ENCODE measurements at regions not wholly inside any gene's neighbourhood (a gene's known extent, or its start where the extent isn't known, plus 50 kb on each side); places are given as distances from the start of the nearest gene placed in this dataset.
"Not testable (repeated sequence)": the region's sequence is repeated elsewhere in the genome, so short reads cannot be mapped to it uniquely, and the experiment has no call there.

DNA sequence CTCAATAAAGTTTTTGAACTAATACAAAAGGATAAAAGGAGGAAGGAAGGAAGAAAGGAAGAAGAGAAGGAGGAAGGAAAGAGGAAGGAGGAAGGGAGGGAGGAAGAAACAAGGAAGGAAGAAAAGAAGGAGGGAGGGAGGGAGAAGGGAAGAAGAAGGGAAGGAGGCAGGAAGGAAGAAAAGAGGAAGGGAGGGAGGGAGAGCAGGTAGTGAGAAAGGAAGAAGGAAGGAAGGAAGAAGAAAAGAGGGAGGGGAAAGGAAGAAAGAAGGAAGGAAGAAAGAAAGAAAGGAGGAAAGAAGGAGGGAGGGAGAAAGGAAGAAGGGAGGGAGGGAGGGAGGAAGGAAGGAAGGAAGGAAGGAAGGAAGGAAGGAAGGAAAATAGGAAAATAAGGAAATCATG, 263.8 kb upstream of the C16orf82 start:
- DNase-seq (no peak), ATAC-seq (ENCODE audit: low read depth in 2 of 2) (no peak)
- H3K36me3 Mint-ChIP-seq = no peaks in the 10 kb centered on the region
- H3K27ac Mint-ChIP-seq = peak overlapping the region in 1 of 6 donors; percentile 27
- H3K4me3 Mint-ChIP-seq = peak overlapping the region in 1 of 8 donors; percentile 9
- no peaks in the 10 kb centered on the region for H3K4me1 Mint-ChIP-seq
- H3K27me3 Mint-ChIP-seq = peaks cover 37 to 57% (median 38%) of the 10 kb centered on the region in 3 donors
- H3K9me3 Mint-ChIP-seq = peaks cover 0 to 7% (median 4%) of the 10 kb centered on the region in 7 donors

DNA sequence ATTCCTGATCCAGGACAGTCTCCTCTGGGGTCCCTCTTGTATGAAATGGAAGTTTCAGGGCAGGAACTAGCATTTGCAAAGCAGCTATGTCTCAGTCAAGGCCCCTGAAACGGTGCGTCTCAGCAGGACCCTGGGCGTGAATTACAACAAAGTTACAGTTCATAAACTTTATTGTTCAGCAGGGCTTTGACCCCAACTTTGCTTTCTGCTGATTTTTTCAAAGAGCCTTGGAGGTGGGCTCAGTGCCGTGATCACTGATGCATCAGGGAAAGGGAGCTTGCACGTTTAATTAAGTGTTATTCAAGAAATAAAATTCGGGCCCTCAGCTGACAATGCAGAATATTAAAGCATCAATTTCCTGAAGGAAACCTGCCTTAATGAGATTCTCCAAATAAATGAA, 260.1 kb upstream of the C16orf82 start:
- no peaks in the 10 kb centered on the region for H3K36me3 Mint-ChIP-seq
- DNase-seq = no peak
- no peaks in the 10 kb centered on the region for H3K4me1 Mint-ChIP-seq
- peaks cover 12 to 25% (median 24%) of the 10 kb centered on the region in 3 donors for H3K27me3 Mint-ChIP-seq
- peaks cover 0 to 9% (median 5%) of the 10 kb centered on the region in 7 donors for H3K9me3 Mint-ChIP-seq
- H3K27ac Mint-ChIP-seq = no peak overlapping the region
- H3K4me3 Mint-ChIP-seq = no peak overlapping the region
- ATAC-seq (ENCODE audit: low read depth in 2 of 2) = no peak

DNA sequence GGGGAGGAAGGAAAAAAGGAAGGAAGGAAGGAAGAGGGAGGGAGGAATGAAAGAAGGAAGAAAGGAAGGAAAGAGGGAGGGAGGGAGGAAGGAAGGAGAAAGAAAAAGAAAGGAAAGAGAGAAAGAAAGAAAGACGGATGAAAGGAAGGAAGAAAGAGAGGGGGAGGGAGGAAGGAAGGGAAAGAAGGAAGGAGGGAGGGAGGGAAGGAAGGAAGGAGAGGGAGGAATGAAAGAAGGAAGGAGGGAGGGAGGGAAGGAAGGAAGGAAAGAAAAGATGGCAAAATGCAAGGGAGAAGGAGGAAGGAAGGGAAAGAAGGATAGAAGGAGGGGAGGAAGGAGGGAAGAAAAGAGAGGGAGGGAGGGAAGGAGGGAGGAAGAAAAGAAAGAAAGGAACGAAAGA, 257.3 kb upstream of the C16orf82 start:
- Mint-ChIP-seq H3K27ac (no peak overlapping the region), H3K36me3 (no peaks in the 10 kb centered on the region), H3K4me1 (no peaks in the 10 kb centered on the region), H3K27me3 (peaks cover 9 to 17% (median 10%) of the 10 kb centered on the region in 3 donors), H3K4me3 (no peak overlapping the region), H3K9me3 (peaks cover 0 to 7% (median 4%) of the 10 kb centered on the region in 7 donors)
- no peak for DNase-seq
- ATAC-seq (ENCODE audit: low read depth in 2 of 2) = no peak

DNA sequence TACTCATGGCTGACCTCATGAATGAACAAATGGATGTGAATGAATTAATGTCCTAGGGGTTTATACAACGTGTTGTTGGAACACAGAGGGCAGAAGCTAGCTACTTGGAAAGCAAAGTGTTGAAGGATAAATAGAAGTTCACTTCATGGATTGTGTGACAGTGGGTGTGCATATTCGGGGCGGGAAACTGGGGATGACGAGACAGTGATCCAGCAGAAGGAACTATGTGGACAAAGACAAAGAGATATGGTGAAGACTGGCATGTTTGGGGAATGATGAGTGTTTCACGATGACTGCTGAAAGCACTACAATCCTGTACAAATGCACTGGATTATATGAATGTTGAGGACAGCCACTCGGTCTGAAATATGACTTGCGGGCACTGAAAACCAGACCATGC, 250.5 kb upstream of the C16orf82 start:
- Mint-ChIP-seq H3K27ac (peak overlapping the region in 1 of 6 donors; percentile 3), H3K4me1 (no peaks in the 10 kb centered on the region), H3K36me3 (no peaks in the 10 kb centered on the region), H3K27me3 (peaks cover 12 to 13% (median 13%) of the 10 kb centered on the region in 3 donors), H3K4me3 (no peak overlapping the region), H3K9me3 (no peaks in the 10 kb centered on the region)
- DNase-seq (no peak), ATAC-seq (ENCODE audit: low read depth in 2 of 2) (no peak)

DNA sequence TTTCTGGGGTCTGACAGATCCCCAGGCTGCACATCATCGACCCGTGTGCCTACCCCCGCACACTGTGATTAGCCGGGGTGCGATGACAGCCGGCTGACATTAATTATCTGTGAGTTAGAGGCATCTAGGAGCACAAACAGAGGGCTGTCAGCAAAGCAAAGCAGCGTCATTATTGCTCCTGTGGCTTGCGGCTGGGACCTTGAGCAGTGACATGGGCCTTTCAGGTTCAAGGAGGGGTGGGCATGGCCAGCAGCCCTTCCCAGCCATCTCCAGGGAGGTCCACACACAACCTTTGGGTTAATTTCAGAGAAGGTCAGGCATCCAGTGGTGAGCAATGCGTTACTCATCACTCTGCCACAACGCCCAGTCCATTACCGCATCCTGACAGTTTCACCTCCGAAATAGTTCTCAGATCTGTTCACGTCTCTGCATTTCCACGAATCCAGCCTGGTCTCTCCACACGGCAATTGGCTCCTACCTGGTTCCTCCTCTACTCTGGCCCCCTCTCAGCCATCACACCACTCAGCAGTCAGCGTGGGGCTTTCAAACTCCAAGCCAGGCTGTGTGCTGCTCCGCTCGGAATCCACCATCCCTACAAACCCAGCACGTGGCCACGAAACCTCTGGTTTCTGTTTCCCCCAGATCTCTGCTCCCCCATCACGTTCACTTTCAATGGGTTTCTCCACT, 249.7 kb upstream of the C16orf82 start:
- Mint-ChIP-seq H3K36me3 (no peaks in the 10 kb centered on the region), H3K27me3 (peaks cover 13% of the 10 kb centered on the region in 3 donors), H3K9me3 (no peaks in the 10 kb centered on the region), H3K4me3 (no peak overlapping the region), H3K4me1 (no peaks in the 10 kb centered on the region), H3K27ac (peak overlapping the region in 1 of 6 donors; percentile 53)
- ATAC-seq (ENCODE audit: low read depth in 2 of 2) (no peak), DNase-seq (no peak)

DNA sequence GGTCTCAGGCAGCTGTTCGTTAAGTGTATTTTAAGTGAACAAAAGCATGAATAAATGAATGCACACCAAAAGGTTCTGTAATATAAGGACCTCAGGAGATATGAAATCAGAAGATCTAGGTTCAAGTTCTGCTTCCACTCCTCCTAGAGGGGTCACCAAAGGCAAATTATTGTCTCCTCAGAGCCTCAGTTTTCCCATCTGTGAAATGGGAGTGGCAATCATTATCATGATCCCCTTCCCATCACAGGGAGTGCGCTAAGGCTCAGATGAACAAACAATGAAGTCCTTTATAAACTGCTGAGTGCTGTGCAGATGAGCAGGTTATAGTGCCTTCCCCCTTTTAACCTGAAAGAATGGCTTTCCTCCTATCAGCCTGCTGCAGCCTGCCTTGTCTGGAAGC, 248.3 kb upstream of the C16orf82 start:
- H3K27ac Mint-ChIP-seq = no peak overlapping the region
- H3K27me3 Mint-ChIP-seq = peaks cover 13% of the 10 kb centered on the region in 3 donors
- no peaks in the 10 kb centered on the region for H3K4me1 Mint-ChIP-seq
- no peak overlapping the region for H3K4me3 Mint-ChIP-seq
- ATAC-seq (ENCODE audit: low read depth in 2 of 2) = no peak
- no peaks in the 10 kb centered on the region for H3K36me3 Mint-ChIP-seq
- no peaks in the 10 kb centered on the region for H3K9me3 Mint-ChIP-seq
- DNase-seq = no peak

DNA sequence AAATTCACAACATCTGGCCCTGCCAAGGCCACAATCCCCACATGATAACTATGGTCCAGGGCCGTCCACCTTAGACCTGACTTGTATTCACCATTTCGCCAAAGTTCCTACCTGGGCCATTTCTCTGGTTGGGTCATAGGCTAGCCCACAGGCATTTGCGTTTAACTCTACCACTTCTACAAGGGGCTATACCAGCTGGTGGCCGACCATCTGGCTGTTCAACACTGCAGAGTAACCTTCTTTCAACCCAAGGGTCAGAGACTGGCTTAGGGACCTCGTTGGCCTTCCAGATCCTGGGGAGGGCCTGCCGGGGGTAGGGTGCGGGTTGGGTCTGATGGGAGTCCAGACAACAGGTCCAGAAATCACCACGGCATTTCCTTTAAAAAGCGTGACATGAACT, 242.3 kb upstream of the C16orf82 start:
- Mint-ChIP-seq H3K36me3 (no peaks in the 10 kb centered on the region), H3K9me3 (no peaks in the 10 kb centered on the region), H3K4me1 (no peaks in the 10 kb centered on the region), H3K27me3 (peaks cover 25 to 30% (median 28%) of the 10 kb centered on the region in 3 donors), H3K27ac (no peak overlapping the region), H3K4me3 (no peak overlapping the region)
- DNase-seq (no peak), ATAC-seq (ENCODE audit: low read depth in 2 of 2) (no peak)

DNA sequence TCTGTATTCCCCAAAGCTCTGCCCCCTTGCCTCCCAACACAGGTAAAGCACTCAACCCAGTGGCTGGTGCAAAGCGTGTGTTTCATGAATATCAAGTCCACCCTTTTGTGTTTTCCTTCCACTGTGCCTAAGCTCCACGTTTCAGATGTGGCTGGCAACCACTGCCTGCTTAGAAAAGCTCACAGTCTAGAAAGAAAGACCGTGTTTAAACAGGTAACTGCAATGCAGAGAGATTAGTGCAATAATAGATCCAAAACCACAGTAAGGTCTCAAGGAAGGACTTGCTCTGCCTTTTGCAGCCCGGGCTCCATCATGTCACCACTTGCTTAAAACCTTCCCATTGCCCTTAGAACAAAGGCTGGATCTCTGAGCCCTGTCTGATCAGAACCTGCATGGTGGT, 240.2 kb upstream of the C16orf82 start:
- H3K4me1 Mint-ChIP-seq = no peaks in the 10 kb centered on the region
- no peak for DNase-seq
- no peak for ATAC-seq (ENCODE audit: low read depth in 2 of 2)
- peaks cover 33 to 39% (median 33%) of the 10 kb centered on the region in 3 donors for H3K27me3 Mint-ChIP-seq
- no peaks in the 10 kb centered on the region for H3K36me3 Mint-ChIP-seq
- peaks cover 0 to 5% (median 0%) of the 10 kb centered on the region in 7 donors for H3K9me3 Mint-ChIP-seq
- H3K27ac Mint-ChIP-seq = no peak overlapping the region
- no peak overlapping the region for H3K4me3 Mint-ChIP-seq

DNA sequence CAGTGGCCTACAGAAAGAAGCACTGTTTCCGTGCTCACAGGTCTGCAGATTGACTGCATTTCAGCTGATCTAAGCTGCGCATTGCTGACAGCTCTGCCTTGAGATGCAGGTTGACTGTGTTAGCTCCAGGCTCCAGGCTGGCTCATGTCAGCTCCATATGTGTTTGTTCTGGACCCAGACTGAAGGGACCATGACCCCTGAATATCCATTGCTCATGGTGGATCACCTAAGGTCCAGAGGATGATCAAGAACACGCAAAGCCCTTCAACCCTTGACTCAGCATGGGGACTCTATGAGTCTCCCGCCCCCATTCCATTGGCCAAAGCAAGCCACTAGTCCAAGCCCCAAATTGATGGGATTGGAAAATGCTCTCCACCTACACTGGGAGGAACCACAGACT, 239.3 kb upstream of the C16orf82 start:
- peaks cover 0 to 8% (median 0%) of the 10 kb centered on the region in 7 donors for H3K9me3 Mint-ChIP-seq
- DNase-seq = no peak
- H3K27ac Mint-ChIP-seq = no peak overlapping the region
- H3K4me1 Mint-ChIP-seq = no peaks in the 10 kb centered on the region
- ATAC-seq (ENCODE audit: low read depth in 2 of 2) = no peak
- no peak overlapping the region for H3K4me3 Mint-ChIP-seq
- no peaks in the 10 kb centered on the region for H3K36me3 Mint-ChIP-seq
- H3K27me3 Mint-ChIP-seq = peaks cover 33 to 45% (median 33%) of the 10 kb centered on the region in 3 donors

DNA sequence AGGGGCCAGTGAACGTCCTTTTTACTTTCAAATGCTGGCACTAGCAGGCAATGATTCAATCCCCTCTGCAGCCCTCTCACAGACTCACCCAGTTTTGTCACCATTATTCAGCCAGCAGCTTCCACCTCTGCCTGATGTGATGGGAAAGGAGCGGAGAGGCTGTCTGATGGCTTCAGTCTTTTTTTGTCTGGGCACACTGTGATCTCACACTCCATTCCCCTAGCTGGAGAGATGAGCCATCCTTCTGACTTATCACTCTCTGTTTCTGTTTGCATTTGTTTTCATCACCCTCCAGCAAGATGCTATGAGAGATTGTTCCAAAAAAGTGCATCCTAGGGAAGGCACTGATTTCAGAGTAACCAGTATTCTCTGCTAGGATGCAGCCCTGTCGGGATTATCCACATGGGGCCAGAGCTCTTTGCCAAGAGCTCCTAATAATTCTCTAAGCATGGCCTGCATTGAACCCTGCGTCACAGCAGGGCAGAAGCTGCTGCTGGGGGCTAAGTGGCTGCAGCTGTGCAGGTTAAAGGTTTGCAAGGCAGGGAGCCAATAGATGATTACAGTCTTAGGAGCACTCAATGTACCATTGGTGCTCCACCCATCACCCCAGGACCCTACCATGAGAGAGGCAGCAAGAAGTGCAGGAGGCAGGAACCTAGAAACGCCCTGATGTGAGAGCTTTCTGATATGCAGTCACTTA, 236.1 kb upstream of the C16orf82 start:
- H3K4me1 Mint-ChIP-seq = no peaks in the 10 kb centered on the region
- no peak overlapping the region for H3K4me3 Mint-ChIP-seq
- peaks cover 0 to 25% (median 9%) of the 10 kb centered on the region in 7 donors for H3K9me3 Mint-ChIP-seq
- no peaks in the 10 kb centered on the region for H3K36me3 Mint-ChIP-seq
- no peak for DNase-seq
- no peak overlapping the region for H3K27ac Mint-ChIP-seq
- H3K27me3 Mint-ChIP-seq = peaks cover 25 to 59% (median 33%) of the 10 kb centered on the region in 3 donors
- no peak for ATAC-seq (ENCODE audit: low read depth in 2 of 2)

DNA sequence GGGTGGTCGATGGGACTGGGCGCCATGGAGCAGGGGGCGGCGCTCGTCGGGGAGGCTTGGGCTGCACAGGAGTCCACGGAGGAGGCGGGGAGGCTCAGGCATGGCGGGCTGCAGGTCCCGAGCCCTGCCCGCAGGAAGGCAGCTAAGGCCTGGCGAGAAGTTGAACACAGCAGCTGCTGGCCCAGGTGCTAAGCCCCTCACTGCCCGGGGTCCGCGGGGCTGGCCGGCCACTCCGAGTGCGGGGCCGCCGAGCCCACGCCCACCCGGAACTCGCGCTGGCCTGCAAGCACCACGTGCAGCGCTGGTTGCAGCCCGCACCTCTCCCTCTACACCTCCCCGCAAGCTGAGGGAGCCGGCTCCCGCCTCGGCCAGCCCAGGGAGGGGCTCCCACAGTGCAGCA, 230.6 kb upstream of the C16orf82 start:
- H3K36me3 Mint-ChIP-seq; DNase-seq; H3K27ac Mint-ChIP-seq; ATAC-seq (ENCODE audit: low read depth in 2 of 2); H3K4me3 Mint-ChIP-seq; H3K4me1 Mint-ChIP-seq: not testable (repeated sequence)
- peaks cover 0 to 21% (median 9%) of the 10 kb centered on the region in 7 donors for H3K9me3 Mint-ChIP-seq
- peaks cover 10 to 30% (median 14%) of the 10 kb centered on the region in 3 donors for H3K27me3 Mint-ChIP-seq

DNA sequence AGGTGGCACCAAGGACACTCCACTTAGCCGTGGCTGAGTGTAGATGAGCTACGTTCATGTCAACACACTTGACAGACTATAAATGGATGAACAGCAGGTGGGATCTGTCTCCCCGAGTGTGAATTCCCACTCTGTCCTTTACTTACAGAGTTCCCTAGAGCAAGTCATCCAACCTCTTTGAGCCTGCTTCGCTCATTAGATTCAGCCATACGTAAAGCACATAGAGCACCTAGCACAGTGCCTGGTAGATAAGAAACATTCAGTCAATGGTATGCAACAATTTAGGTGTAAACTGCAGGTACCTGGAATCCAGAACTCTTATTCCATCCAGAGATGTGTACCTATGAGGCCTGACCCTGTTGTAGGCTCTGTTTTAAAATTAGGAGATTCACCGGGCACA, 227.8 kb upstream of the C16orf82 start:
- Mint-ChIP-seq H3K4me1 (no peaks in the 10 kb centered on the region), H3K4me3 (no peak overlapping the region), H3K27me3 (peaks cover 7 to 14% (median 13%) of the 10 kb centered on the region in 3 donors), H3K27ac (no peak overlapping the region), H3K9me3 (peaks cover 0 to 2% (median 1%) of the 10 kb centered on the region in 7 donors), H3K36me3 (no peaks in the 10 kb centered on the region)
- DNase-seq (no peak), ATAC-seq (ENCODE audit: low read depth in 2 of 2) (no peak)

DNA sequence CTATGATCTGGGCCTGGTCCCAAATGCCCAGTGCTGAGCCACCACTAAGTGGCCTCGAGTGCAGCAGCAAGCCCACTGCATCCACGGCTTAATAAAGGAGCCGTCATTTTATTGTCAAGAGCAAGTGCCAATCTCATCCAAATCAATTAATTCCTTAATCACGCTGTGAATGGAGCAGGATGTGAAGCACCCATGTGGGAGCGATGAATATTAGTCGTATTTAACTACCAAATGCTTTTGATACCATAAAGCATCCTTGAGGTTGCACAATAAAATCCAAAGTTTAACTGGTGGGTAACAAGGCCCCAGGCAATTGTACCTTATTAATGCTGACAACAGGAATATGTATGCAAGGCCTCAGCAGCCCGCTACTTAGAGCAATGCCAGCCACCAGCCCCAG, 226.0 kb upstream of the C16orf82 start:
- Mint-ChIP-seq H3K27me3 (peaks cover 7 to 13% (median 12%) of the 10 kb centered on the region in 3 donors), H3K27ac (no peak overlapping the region), H3K4me3 (no peak overlapping the region), H3K36me3 (no peaks in the 10 kb centered on the region), H3K9me3 (no peaks in the 10 kb centered on the region), H3K4me1 (no peaks in the 10 kb centered on the region)
- DNase-seq (no peak), ATAC-seq (ENCODE audit: low read depth in 2 of 2) (no peak)

DNA sequence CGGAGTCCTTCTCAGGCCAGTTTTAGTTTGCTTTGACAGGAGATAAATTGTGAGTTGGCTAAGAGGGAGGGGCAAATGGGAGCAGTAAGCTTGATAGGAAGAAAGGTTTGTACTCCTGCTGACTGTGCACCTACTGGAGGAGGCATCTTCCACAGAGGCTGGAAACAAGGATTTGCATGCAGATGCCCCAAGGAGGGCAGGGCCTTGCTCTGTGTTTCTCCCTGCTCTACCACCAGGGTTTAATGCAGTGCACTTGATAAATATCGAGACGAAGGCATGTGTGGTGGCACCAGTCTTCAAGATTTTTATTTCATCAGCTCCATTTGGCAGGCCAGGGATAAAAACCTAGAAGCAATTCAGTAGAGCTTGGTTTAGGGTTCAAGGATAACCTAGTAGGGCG, 210.5 kb upstream of the C16orf82 start:
- Mint-ChIP-seq H3K9me3 (peaks cover 15 to 30% (median 23%) of the 10 kb centered on the region in 7 donors), H3K36me3 (peaks cover 0 to 22% of the 10 kb centered on the region in 2 donors), H3K27ac (no peak overlapping the region), H3K4me3 (no peak overlapping the region), H3K27me3 (peaks cover 11 to 16% (median 13%) of the 10 kb centered on the region in 3 donors), H3K4me1 (peaks cover 0 to 1% (median 0%) of the 10 kb centered on the region in 3 donors)
- DNase-seq (no peak), ATAC-seq (ENCODE audit: low read depth in 2 of 2) (no peak)
